GM19035 (cell line): ENCODE measurements at regions not wholly inside any gene's neighbourhood (a gene's known extent, or its start where the extent isn't known, plus 50 kb on each side); places are given as distances from the start of the nearest gene placed in this dataset.

Experiments
- ATAC-seq: cut with Tn5 transposase; IDR thresholded peaks from one replicate; pipeline ENCODE4 v1.9.1; 2021; ENCODE audit not compliant: unreplicated experiment

DNA sequence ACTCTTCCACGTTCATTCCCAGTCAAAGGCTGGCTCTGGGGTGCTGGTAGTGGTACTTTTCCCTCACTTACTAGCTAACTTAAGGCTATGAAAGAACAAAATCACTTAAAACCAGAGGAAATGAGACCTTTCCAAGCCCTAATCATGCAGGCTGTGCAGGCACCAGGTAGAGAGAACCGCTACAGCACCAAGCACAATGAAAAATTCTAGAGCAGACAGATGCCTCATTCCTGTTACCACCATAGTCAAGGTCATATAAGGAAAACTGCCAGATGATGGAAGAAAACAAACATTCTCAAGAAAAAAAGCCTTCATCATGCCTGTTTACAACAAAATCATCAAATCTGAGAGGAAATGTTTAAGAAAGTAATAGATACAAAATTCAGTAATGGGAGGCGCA, 374.4 kb upstream of the PDE4D start:
- ATAC-seq = no peak

GRCh38 chr5:60263346-60263745, 369.8 kb upstream of the PDE4D start:
- no peak for ATAC-seq

- ATAC-seq = no peak
These were observed 369.2 kb upstream of the PDE4D start for GRCh38 chr5:60262576-60263295.

- ATAC-seq = no peak
These were observed 368.2 kb upstream of the PDE4D start for GRCh38 chr5:60261732-60262131.

DNA sequence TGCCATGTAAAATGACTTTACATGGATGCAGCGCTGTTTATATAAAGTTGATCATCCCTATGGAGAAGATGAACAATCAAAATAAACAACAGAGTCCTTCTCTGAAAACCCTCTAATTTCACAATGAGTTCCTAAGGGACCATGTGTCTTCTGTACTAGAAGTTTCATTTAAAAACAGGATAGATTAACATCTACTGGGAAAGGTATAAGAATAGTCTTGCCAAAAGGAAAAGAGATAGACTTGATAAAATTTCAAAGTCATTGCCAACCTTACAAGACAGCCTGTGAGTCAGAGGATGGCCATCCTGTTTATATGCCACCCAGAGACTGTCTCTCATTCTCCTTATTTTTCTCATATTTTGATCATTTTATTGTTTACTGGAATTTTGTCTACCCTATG, 367.1 kb upstream of the PDE4D start:
- ATAC-seq = no peak

DNA sequence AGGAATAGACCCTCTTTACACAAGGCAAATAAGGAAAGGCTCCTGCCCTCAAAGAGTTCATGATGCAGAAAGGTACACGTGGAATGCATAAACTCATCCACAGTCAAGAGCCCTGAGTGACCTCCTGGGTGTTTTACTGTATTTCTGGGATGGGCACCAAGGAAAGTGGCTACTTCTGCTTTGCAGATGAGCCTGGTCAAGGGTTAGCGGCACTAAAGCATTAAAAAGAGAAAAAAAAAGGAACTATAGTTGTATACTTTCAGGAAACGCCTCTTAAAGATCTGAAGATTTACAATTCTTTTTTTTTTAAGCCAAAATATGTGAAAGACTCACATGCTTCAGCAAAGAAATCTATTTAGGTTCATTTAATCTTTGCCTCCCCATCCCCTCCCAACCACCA, 366.2 kb upstream of the PDE4D start:
- ATAC-seq = no peak

DNA sequence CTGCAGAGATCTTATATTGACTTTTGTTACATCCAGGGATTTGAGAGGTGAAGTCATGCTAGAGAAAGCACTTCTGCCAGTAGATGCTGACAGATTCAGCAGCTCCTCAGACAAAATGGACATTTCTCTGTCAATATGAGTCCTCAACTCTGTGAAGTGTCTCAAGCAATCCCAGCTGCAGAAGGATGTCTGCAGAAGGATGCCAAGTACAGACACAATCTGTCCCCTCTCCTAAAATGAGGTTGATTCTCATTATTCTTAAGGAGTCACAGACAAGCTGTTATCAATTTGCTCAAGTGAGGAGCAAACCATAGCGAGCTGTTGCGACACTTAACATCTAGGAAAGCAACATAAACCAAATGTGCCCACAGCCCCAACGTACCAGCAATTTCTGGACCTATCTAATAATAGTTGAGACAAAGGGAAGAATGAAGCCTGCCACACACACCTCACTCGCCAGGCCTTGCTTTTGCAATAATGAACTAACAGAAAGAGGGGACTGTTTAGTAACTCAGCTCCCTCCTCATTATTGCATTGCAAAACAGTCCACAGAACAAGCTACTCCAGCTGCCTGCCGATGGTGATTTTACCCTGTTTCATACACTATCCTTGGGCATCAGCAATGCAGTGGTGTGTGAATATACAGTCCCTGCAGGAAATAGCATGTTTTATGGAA, 364.2 kb upstream of the PDE4D start:
- no peak for ATAC-seq

GRCh38 chr5:60256546-60256945, 363.0 kb upstream of the PDE4D start:
- no peak for ATAC-seq

GRCh38 chr5:60248901-60249300, 355.4 kb upstream of the PDE4D start:
- peak; percentile 85 for ATAC-seq

DNA sequence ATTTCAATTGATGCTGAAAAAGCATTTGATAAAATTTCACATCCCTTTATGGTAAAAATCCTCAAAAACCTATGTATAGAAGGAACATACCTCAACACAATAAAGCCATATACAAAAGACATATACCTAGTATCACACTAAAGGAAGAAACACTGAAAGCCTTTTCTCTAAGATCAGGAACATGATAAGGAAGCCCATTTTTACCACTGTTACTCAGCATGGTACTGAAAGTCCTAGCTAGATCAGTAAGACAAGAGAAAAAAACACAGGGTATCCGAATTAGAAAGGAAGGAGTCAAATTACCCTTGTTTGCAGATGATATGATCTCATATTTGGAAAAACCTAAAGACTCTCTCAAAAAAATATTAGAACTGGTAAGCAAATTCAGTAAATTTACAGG, 350.2 kb upstream of the PDE4D start:
- no peak for ATAC-seq

DNA sequence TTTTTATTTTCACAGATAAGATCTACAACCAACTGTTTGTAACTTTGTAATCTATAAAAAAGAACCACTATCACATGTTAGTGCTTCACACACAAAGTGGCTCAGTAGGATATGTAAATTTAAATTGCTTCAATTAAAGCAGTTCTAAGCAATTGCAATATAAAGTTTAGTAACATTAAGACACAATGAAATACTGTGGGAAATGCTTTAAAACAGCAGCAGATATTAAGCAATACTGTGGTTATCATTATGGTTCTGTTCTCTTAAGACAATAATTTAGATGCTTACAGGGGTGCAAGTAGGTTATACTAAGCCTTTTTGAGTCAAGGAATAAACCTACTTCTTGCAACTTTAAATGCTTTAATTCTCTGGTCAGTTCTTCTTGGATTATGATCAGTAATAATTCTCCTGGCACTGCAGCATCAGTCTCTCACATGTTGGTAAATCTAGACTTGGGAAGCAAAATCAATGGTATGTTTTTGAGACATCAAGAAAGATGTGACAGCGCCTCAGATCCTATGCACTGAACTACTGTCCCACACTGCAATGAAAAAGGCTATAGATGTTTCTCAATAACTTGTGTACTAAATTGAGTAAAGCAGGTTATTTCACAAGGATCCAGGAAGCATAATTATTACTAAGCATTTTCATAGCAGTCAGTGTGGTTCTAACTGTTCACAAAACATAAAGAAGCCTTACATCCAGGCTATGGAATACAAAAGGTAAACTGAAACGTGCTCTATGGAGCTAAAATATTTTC, 338.7 kb upstream of the PDE4D start:
- ATAC-seq = no peak

DNA sequence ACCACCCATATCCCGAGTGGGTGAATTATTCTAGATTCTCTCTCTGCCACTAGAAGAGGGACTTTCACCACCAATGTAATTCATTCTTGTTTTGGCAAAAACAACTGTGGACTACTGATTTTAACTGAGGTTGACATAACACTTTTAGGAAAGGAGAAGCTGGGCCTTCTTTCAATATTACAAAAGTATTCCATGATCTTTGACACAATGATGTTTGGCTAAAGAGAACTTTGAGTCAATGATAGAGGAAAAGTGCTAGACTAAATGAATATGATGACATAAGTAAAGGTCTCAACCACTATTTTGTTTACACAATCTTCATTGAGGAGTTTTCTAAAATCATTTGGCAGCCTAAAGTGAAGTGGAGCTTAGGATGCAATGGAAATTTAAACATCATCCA, 336.9 kb upstream of the PDE4D start:
- ATAC-seq = no peak

DNA sequence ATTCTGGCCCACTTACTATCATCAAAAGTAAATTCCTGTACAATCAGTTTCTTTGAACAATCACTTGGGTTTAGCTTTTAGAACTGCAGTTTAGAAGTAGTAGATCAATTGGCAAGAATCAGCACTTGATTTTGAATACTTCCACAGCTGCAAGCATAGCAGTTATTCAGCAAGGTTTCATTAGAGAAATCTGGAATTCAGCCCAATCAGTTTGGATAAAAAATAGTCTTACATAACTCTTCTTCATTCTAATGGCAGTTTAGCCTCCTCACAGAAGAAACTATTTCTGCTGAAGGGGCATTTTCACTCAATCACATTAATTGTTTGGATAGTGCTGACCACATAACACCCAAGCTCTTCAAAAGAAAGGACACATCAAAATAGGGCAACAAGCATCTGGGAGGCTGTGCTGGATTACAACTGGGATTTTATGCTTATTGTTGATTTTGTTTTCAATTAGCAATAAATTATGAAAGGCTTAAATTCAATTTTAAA, 336.2 kb upstream of the PDE4D start:
- no peak for ATAC-seq

DNA sequence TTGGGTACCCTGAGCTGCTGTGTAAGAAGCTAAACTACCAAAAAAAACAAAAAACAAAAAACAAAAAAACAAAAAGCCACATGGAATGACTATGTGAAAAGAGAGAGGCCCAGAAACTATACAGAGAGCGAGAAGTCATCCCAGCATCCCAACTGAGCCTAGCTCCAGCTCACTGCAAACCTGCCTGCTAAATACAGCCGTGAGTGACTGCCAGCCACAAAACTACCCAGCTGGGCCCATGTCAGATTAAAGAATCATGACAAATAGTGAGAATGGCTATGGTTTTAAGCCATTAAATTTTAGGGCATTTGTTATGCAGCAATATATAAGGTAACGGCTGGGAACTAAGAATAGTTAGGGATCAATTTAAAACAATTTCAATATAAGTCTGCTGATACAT, 335.1 kb upstream of the PDE4D start:
- no peak for ATAC-seq

DNA sequence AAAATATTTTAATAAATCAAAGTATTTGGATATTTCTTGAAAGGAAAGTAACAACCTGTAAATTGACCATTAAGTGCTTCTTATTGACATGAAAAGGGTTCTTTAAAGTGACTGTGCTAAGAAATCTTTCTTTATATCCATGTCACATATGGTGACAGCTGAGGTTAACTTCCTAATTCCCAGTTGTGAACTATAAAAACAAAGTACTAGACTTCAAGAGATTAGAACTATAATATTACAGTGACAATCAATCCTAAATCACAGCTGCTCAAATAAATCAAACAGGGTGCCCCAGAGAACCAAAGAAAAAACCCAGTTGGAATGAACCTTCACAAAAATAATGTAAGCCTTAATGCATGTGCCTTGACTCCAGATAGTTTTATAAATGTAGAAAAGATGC, 332.6 kb upstream of the PDE4D start:
- no peak for ATAC-seq

DNA sequence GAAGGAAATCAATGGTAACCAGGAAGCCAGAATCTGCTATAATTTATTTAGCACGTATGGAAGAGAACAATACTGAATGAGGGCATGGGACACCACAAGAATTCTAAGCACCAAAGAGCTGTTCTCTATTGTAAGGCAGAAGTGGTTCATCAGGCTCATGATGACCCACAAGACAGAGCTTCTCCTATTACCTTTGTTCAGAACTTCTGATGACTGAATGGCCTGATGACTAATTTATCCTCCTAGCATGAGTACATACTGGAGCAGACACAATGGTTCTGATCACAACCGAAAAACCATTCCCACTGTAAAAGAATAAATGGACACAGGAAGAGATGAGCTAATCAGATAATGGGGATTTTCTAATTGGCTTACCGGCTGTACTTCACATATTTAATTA, 329.8 kb upstream of the PDE4D start:
- no peak for ATAC-seq

- ATAC-seq = no peak
These were observed 326.4 kb upstream of the PDE4D start for GRCh38 chr5:60219921-60220320.

GRCh38 chr5:60210810-60211209, 317.3 kb upstream of the PDE4D start:
- no peak for ATAC-seq

GRCh38 chr5:60209146-60209840, 315.8 kb upstream of the PDE4D start:
- no peak for ATAC-seq

DNA sequence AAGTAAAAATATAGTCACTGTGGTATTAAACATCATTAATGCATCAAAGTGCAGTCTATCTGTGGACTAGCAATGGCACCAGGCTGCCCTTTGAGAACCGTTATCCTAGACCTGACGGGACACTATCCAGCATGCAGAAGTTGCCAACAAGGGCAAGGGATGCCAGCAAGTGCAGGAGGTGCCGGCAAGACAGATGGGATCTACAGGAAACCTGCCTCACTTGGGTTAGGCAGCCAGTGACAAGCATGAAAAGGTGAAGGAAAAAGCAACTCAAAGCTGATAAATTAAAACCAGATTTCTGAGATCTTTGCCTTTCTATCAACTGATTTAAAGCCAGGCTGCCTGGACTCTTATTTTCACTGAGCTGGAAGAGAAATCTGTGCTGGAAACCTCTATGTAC, 315.2 kb upstream of the PDE4D start:
- ATAC-seq = no peak

DNA sequence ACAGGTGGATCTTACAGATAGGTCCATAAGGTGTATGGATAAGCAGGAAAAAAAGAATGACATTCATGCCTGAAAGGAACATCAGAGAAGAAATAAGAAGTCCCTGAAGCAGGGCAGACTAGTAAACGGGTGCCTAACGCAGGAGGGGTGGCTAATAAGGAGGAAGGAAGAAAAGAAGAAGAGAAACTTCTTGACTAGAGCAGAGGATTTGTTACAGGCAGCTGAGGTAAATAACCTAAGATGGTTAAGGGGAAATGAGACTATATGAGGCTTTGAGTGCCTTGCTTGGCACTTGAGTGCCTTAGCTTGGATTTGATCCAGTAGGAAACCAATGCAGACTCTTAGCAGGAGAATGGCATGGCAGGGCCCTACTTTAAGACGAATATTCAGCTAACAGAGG, 313.5 kb upstream of the PDE4D start:
- peak; percentile 88 for ATAC-seq
